ENCODE measurements at regions not wholly inside any gene's neighbourhood (a gene's known extent, or its start where the extent isn't known, plus 50 kb on each side); places are given as distances from the start of the nearest gene placed in this dataset.

DNA sequence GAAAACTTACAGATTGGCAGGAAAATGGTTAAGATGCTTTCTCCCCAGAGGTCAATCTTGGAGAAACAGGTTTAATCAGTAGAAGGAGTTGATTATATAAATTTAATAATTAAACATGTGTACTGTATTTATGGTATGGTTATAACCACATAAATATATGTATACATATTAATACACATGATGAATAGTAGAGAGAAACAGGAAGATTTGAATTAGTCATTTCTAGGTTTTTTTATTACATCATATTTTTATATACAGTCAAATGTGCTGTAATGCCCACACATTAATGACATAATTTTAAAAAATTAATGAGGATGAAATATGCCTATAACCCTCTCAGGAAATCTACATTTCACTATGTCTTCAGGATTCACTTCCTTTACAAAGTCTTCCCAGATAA, 229.7 kb downstream of the IKZF2 start:
- TF ChIP-seq EZH2phosphoT487 (IDR thresholded peaks at IDR 0.05; ENCODE audit: low read depth), result no peak
- TF ChIP-seq, protein P1, sequence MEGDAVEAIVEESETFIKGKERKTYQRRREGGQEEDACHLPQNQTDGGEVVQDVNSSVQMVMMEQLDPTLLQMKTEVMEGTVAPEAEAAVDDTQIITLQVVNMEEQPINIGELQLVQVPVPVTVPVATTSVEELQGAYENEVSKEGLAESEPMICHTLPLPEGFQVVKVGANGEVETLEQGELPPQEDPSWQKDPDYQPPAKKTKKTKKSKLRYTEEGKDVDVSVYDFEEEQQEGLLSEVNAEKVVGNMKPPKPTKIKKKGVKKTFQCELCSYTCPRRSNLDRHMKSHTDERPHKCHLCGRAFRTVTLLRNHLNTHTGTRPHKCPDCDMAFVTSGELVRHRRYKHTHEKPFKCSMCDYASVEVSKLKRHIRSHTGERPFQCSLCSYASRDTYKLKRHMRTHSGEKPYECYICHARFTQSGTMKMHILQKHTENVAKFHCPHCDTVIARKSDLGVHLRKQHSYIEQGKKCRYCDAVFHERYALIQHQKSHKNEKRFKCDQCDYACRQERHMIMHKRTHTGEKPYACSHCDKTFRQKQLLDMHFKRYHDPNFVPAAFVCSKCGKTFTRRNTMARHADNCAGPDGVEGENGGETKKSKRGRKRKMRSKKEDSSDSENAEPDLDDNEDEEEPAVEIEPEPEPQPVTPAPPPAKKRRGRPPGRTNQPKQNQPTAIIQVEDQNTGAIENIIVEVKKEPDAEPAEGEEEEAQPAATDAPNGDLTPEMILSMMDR (IDR thresholded peaks at IDR 0.05; ENCODE audit: low read depth, low read length), result no peak
- H3K4me3 ChIP-seq (ENCODE audit: low read length), result no peak overlapping the region
- no peaks in the 10 kb centered on the region for H3K27me3 ChIP-seq (ENCODE audit: low read depth, low read length)
- no peaks in the 10 kb centered on the region for H3K79me2 ChIP-seq (ENCODE audit: low read length)
- no peaks in the 10 kb centered on the region for H4K20me1 ChIP-seq (ENCODE audit: insufficient read depth, low read length)
- H2AFZ ChIP-seq (ENCODE audit: low read depth, low read length), result no peak overlapping the region
- no peaks in the 10 kb centered on the region for H3K9me3 ChIP-seq (ENCODE audit: insufficient read depth, low read length)
- H3K27ac ChIP-seq (ENCODE audit: low read length), result no peak overlapping the region
- no peaks in the 10 kb centered on the region for H3K36me3 ChIP-seq (replicated peaks; ENCODE audit: low read depth, low read length)
- H3K9ac ChIP-seq (ENCODE audit: low read length), result no peak overlapping the region
- no peak overlapping the region for H3K4me2 ChIP-seq (ENCODE audit: low read length)
- H3K4me1 ChIP-seq (ENCODE audit: low read length), result no peaks in the 10 kb centered on the region

DNA sequence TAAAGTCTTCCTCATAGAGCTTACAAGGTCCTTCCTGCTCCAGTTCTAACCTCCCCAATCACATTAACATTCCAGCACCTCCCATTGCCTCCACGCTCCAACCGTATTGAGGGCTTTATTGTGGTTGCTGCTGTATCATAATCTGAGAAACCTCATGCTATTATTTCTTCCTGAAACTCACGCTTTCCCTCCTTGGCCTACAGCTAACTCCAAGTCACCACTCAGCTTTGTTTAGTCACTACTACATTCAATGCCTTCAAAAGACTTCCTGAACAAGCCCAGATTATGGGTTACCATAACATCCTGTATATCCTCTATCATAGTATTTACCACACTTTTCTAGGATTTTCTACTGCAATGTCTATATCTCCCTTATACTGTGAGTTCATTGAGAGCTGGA, 230.4 kb downstream of the IKZF2 start:
- Histone ChIP-seq H2AFZ (ENCODE audit: low read depth, low read length) (no peak overlapping the region), H3K9me3 (ENCODE audit: insufficient read depth, low read length) (no peaks in the 10 kb centered on the region), H4K20me1 (ENCODE audit: insufficient read depth, low read length) (no peaks in the 10 kb centered on the region), H3K4me2 (ENCODE audit: low read length) (no peak overlapping the region), H3K9ac (ENCODE audit: low read length) (no peak overlapping the region), H3K27ac (ENCODE audit: low read length) (no peak overlapping the region), H3K27me3 (ENCODE audit: low read depth, low read length) (no peaks in the 10 kb centered on the region), H3K4me3 (ENCODE audit: low read length) (no peak overlapping the region), H3K36me3 (replicated peaks; ENCODE audit: low read depth, low read length) (no peaks in the 10 kb centered on the region), H3K79me2 (ENCODE audit: low read length) (no peaks in the 10 kb centered on the region), H3K4me1 (ENCODE audit: low read length) (no peaks in the 10 kb centered on the region)
- TF ChIP-seq EZH2phosphoT487 (IDR thresholded peaks at IDR 0.05; ENCODE audit: low read depth), result no peak
- TF ChIP-seq, protein P1 (IDR thresholded peaks at IDR 0.05; ENCODE audit: low read depth, low read length), result no peak

GRCh38 chr2:212919238-212919637, 232.2 kb downstream of the IKZF2 start:
- no peak overlapping the region for H3K27ac ChIP-seq (ENCODE audit: low read length)
- no peaks in the 10 kb centered on the region for H3K36me3 ChIP-seq (replicated peaks; ENCODE audit: low read depth, low read length)
- H3K4me3 ChIP-seq (ENCODE audit: low read length), result no peak overlapping the region

GRCh38 chr2:212918336-212918735, 233.1 kb downstream of the IKZF2 start:
- TF ChIP-seq EZH2phosphoT487 (IDR thresholded peaks at IDR 0.05; ENCODE audit: low read depth), result no peak
- TF ChIP-seq, protein P1 (IDR thresholded peaks at IDR 0.05; ENCODE audit: low read depth, low read length), result no peak
- Histone ChIP-seq H3K4me2 (ENCODE audit: low read length) (no peak overlapping the region), H3K27ac (ENCODE audit: low read length) (no peak overlapping the region), H3K79me2 (ENCODE audit: low read length) (no peaks in the 10 kb centered on the region), H4K20me1 (ENCODE audit: insufficient read depth, low read length) (no peaks in the 10 kb centered on the region), H3K9ac (ENCODE audit: low read length) (no peak overlapping the region), H3K4me3 (ENCODE audit: low read length) (no peak overlapping the region), H3K27me3 (ENCODE audit: low read depth, low read length) (peaks cover 5% of the 10 kb centered on the region), H3K4me1 (ENCODE audit: low read length) (peaks cover 16% of the 10 kb centered on the region), H2AFZ (ENCODE audit: low read depth, low read length) (no peak overlapping the region), H3K9me3 (ENCODE audit: insufficient read depth, low read length) (no peaks in the 10 kb centered on the region), H3K36me3 (replicated peaks; ENCODE audit: low read depth, low read length) (no peaks in the 10 kb centered on the region)

More at GRCh38 chr2:212919238-212919637, 232.2 kb downstream of the IKZF2 start:
- Histone ChIP-seq H2AFZ (ENCODE audit: low read depth, low read length) (no peak overlapping the region), H3K27me3 (ENCODE audit: low read depth, low read length) (peaks cover 3% of the 10 kb centered on the region), H3K79me2 (ENCODE audit: low read length) (no peaks in the 10 kb centered on the region), H3K9ac (ENCODE audit: low read length) (no peak overlapping the region), H3K4me2 (ENCODE audit: low read length) (no peak overlapping the region), H3K9me3 (ENCODE audit: insufficient read depth, low read length) (no peaks in the 10 kb centered on the region), H3K4me1 (ENCODE audit: low read length) (peaks cover 14% of the 10 kb centered on the region), H4K20me1 (ENCODE audit: insufficient read depth, low read length) (no peaks in the 10 kb centered on the region)
- TF ChIP-seq, protein P1 (IDR thresholded peaks at IDR 0.05; ENCODE audit: low read depth, low read length), result no peak
- no peak for TF ChIP-seq EZH2phosphoT487 (IDR thresholded peaks at IDR 0.05; ENCODE audit: low read depth)

All from OCI-LY3 (cell line).